ENCODE measurements at regions not wholly inside any gene's neighbourhood (a gene's known extent, or its start where the extent isn't known, plus 50 kb on each side); places are given as distances from the start of the nearest gene placed in this dataset.
"Not testable (repeated sequence)": the region's sequence is repeated elsewhere in the genome, so short reads cannot be mapped to it uniquely, and the experiment has no call there.

DNA sequence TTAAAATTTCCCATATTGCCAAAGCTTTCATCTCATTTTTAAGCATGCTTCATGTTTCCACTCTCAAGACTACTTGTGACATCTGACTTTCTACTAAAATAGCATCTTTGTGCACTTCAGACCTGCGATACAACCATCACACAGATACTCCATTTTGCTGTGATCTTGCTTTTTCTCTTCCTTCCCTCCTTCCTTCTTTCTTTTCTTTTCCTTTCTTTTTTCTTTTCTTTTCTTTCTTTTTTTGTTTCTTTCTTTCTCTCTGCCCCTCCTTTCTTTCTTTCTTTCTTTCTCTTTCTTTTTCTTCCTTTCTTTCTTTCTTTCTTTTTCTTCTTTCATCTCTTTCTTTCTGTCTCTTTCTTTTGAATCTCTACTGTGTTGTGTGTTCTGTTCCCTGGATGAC lies 194.0 kb upstream of the KCND2 start:
- Histone ChIP-seq H3K27ac (ENCODE audit: low read depth, low read length) (no peak overlapping the region), H3K4me1 (ENCODE audit: control insufficient read depth, low read length) (no peaks in the 10 kb centered on the region), H3K4me2 (ENCODE audit: low read length) (no peak overlapping the region), H3K4me3 (ENCODE audit: low read length) (no peak overlapping the region), H3K27me3 (ENCODE audit: control insufficient read depth, low read length) (no peaks in the 10 kb centered on the region), H3F3A (ENCODE audit: control insufficient read depth, insufficient read depth) (no peaks in the 10 kb centered on the region), H4K20me1 (ENCODE audit: control insufficient read depth, insufficient read depth, low read depth, low read length) (no peaks in the 10 kb centered on the region), H3K9me3 (ENCODE audit: control insufficient read depth, insufficient read depth, low read length) (no peaks in the 10 kb centered on the region), H3K36me3 (ENCODE audit: control insufficient read depth, low read length) (no peaks in the 10 kb centered on the region), H3K9me2 (replicated peaks; ENCODE audit: control insufficient read depth, low read length) (no peaks in the 10 kb centered on the region), H3K79me2 (ENCODE audit: control insufficient read depth, low read length) (no peaks in the 10 kb centered on the region)
- TF ChIP-seq EZH2phosphoT487 (IDR thresholded peaks at IDR 0.05; ENCODE audit: borderline replicate concordance, low read length) = no peak
- TF ChIP-seq, protein P1, sequence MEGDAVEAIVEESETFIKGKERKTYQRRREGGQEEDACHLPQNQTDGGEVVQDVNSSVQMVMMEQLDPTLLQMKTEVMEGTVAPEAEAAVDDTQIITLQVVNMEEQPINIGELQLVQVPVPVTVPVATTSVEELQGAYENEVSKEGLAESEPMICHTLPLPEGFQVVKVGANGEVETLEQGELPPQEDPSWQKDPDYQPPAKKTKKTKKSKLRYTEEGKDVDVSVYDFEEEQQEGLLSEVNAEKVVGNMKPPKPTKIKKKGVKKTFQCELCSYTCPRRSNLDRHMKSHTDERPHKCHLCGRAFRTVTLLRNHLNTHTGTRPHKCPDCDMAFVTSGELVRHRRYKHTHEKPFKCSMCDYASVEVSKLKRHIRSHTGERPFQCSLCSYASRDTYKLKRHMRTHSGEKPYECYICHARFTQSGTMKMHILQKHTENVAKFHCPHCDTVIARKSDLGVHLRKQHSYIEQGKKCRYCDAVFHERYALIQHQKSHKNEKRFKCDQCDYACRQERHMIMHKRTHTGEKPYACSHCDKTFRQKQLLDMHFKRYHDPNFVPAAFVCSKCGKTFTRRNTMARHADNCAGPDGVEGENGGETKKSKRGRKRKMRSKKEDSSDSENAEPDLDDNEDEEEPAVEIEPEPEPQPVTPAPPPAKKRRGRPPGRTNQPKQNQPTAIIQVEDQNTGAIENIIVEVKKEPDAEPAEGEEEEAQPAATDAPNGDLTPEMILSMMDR (IDR thresholded peaks at IDR 0.05; ENCODE audit: low read depth, low read length, poor library complexity, severe bottlenecking) = no peak

DNA sequence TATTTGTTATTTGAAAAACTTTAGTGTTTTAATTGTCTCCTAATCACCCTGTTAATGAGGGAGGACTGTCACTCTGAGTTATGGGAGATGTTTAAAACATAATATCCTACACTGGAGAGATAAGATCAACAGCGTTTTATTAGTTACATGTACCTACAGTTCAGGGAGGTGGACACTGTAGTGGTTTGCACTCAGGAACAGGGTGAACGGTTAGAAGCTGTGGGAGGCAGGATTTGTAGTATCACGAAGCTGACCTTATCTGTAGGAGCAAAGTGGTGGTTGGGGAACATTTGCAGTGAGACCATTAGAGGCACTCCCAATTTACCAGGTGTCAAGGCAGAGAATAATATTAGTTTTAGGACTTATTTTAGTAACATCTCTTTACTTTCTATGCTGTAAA lies 193.3 kb upstream of the KCND2 start:
- no peak overlapping the region for H3K27ac ChIP-seq (ENCODE audit: low read depth, low read length)
- H3F3A ChIP-seq (ENCODE audit: control insufficient read depth, insufficient read depth) = no peaks in the 10 kb centered on the region
- H3K4me1 ChIP-seq (ENCODE audit: control insufficient read depth, low read length) = no peaks in the 10 kb centered on the region
- no peaks in the 10 kb centered on the region for H3K36me3 ChIP-seq (ENCODE audit: control insufficient read depth, low read length)
- H3K79me2 ChIP-seq (ENCODE audit: control insufficient read depth, low read length) = no peaks in the 10 kb centered on the region
- TF ChIP-seq, protein P1 (IDR thresholded peaks at IDR 0.05; ENCODE audit: low read depth, low read length, poor library complexity, severe bottlenecking) = no peak
- TF ChIP-seq EZH2phosphoT487 (IDR thresholded peaks at IDR 0.05; ENCODE audit: borderline replicate concordance, low read length) = no peak
- H3K4me3 ChIP-seq (ENCODE audit: low read length) = no peak overlapping the region
- H3K9me3 ChIP-seq (ENCODE audit: control insufficient read depth, insufficient read depth, low read length) = no peaks in the 10 kb centered on the region
- H4K20me1 ChIP-seq (ENCODE audit: control insufficient read depth, insufficient read depth, low read depth, low read length) = no peaks in the 10 kb centered on the region
- H3K9me2 ChIP-seq (replicated peaks; ENCODE audit: control insufficient read depth, low read length) = no peaks in the 10 kb centered on the region
- H3K27me3 ChIP-seq (ENCODE audit: control insufficient read depth, low read length) = no peaks in the 10 kb centered on the region
- H3K4me2 ChIP-seq (ENCODE audit: low read length) = no peak overlapping the region

GRCh38 chr7:120086468-120086867 lies 186.5 kb upstream of the KCND2 start:
- not testable (repeated sequence) for H3F3A ChIP-seq (ENCODE audit: control insufficient read depth, insufficient read depth); H3K79me2 ChIP-seq (ENCODE audit: control insufficient read depth, low read length); H3K9me3 ChIP-seq (ENCODE audit: control insufficient read depth, insufficient read depth, low read length); H3K4me2 ChIP-seq (ENCODE audit: low read length); H3K9me2 ChIP-seq (replicated peaks; ENCODE audit: control insufficient read depth, low read length); H3K4me3 ChIP-seq (ENCODE audit: low read length); H3K27ac ChIP-seq (ENCODE audit: low read depth, low read length); H3K4me1 ChIP-seq (ENCODE audit: control insufficient read depth, low read length); H3K27me3 ChIP-seq (ENCODE audit: control insufficient read depth, low read length); H3K36me3 ChIP-seq (ENCODE audit: control insufficient read depth, low read length); H4K20me1 ChIP-seq (ENCODE audit: control insufficient read depth, insufficient read depth, low read depth, low read length)

DNA sequence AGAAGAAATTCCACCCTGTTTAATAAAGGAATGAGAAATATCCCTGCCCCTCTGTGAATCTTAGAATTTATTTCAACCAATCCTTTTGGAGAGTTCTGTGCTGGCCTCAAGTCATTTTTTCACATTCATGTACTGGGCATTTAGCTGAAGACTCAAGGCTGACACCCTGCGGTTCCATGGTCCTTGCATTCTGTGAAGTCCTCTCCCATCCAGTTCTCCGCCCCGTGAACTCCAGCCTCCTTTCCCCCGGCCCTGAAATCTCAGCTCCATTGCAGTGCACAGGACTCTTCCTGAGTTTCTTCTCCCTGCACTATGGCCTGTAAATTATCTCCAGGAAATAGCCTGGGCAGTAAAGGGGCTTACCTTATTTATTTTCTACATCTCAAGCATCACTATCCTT lies 183.0 kb upstream of the KCND2 start:
- Histone ChIP-seq H3K27ac (ENCODE audit: low read depth, low read length) (no peak overlapping the region), H3K4me1 (ENCODE audit: control insufficient read depth, low read length) (no peaks in the 10 kb centered on the region), H3F3A (ENCODE audit: control insufficient read depth, insufficient read depth) (no peaks in the 10 kb centered on the region), H3K27me3 (ENCODE audit: control insufficient read depth, low read length) (no peaks in the 10 kb centered on the region), H3K79me2 (ENCODE audit: control insufficient read depth, low read length) (no peaks in the 10 kb centered on the region), H4K20me1 (ENCODE audit: control insufficient read depth, insufficient read depth, low read depth, low read length) (no peaks in the 10 kb centered on the region), H3K4me3 (ENCODE audit: low read length) (no peak overlapping the region), H3K9me3 (ENCODE audit: control insufficient read depth, insufficient read depth, low read length) (0 out of 2 replicates have a peak, but pooled peaks cover 3% of the 10 kb centered on the region), H3K4me2 (ENCODE audit: low read length) (no peak overlapping the region), H3K36me3 (ENCODE audit: control insufficient read depth, low read length) (no peaks in the 10 kb centered on the region), H3K9me2 (replicated peaks; ENCODE audit: control insufficient read depth, low read length) (no peaks in the 10 kb centered on the region)
- no peak for TF ChIP-seq EZH2phosphoT487 (IDR thresholded peaks at IDR 0.05; ENCODE audit: borderline replicate concordance, low read length)
- TF ChIP-seq, protein P1 (IDR thresholded peaks at IDR 0.05; ENCODE audit: low read depth, low read length, poor library complexity, severe bottlenecking) = no peak

All from DOHH2 (cell line).